ENCODE measurements at regions not wholly inside any gene's neighbourhood (a gene's known extent, or its start where the extent isn't known, plus 50 kb on each side); places are given as distances from the start of the nearest gene placed in this dataset.
"Not testable (repeated sequence)": the region's sequence is repeated elsewhere in the genome, so short reads cannot be mapped to it uniquely, and the experiment has no call there.

GRCh38 chr17:54372069-54372749 is 528.4 kb upstream of the TOM1L1 start:
- no peak for DNase-seq

- DNase-seq, result no peak
Observed at GRCh38 chr17:54373970-54374369, 526.7 kb upstream of the TOM1L1 start.

- DNase-seq, result not testable (repeated sequence)
Observed at GRCh38 chr17:54376409-54376808, 524.2 kb upstream of the TOM1L1 start.

- DNase-seq, result no peak
Observed at GRCh38 chr17:54381482-54381881, 519.2 kb upstream of the TOM1L1 start.

- DNase-seq, result no peak
Observed at GRCh38 chr17:54404259-54404658, 496.4 kb upstream of the TOM1L1 start.

GRCh38 chr17:54405826-54406225 is 494.8 kb upstream of the TOM1L1 start:
- no peak for DNase-seq

GRCh38 chr17:54408731-54409130 is 491.9 kb upstream of the TOM1L1 start:
- peak; percentile 74 for DNase-seq

GRCh38 chr17:54418467-54418866 is 482.2 kb upstream of the TOM1L1 start:
- DNase-seq, result no peak

- DNase-seq, result peak; percentile 50
Observed at GRCh38 chr17:54425671-54426070, 475.0 kb upstream of the TOM1L1 start.

GRCh38 chr17:54426296-54426886 is 474.3 kb upstream of the TOM1L1 start:
- DNase-seq, result peak; percentile 57

GRCh38 chr17:54435966-54436365 is 464.7 kb upstream of the TOM1L1 start:
- no peak for DNase-seq

GRCh38 chr17:54439816-54440215 is 460.8 kb upstream of the TOM1L1 start:
- no peak for DNase-seq

GRCh38 chr17:54451051-54451450 is 449.6 kb upstream of the TOM1L1 start:
- DNase-seq, result no peak

- DNase-seq, result no peak
Observed at GRCh38 chr17:54452666-54453348, 447.8 kb upstream of the TOM1L1 start.

- DNase-seq, result no peak
Observed at GRCh38 chr17:54455251-54455868, 445.3 kb upstream of the TOM1L1 start.

- not testable (repeated sequence) for DNase-seq
Observed at GRCh38 chr17:54465443-54465842, 435.2 kb upstream of the TOM1L1 start.

GRCh38 chr17:54466875-54467274 is 433.8 kb upstream of the TOM1L1 start:
- DNase-seq, result no peak

- no peak for DNase-seq
Observed at GRCh38 chr17:54482843-54483242, 417.8 kb upstream of the TOM1L1 start.

- no peak for DNase-seq
Observed at GRCh38 chr17:54493691-54494090, 407.0 kb upstream of the TOM1L1 start.

GRCh38 chr17:54494721-54495715 is 405.6 kb upstream of the TOM1L1 start:
- DNase-seq, result no peak

- no peak for DNase-seq
Observed at GRCh38 chr17:54505404-54505803, 395.2 kb upstream of the TOM1L1 start.

- DNase-seq, result no peak
Observed at GRCh38 chr17:54518706-54519105, 381.9 kb upstream of the TOM1L1 start.

- no peak for DNase-seq
Observed at GRCh38 chr17:54521137-54521536, 379.5 kb upstream of the TOM1L1 start.

Measured in NCI-H1694 treated with DMSO at 0.1 percent for 48 hours (cell line).